B cell (primary cell): ENCODE measurements at regions not wholly inside any gene's neighbourhood (a gene's known extent, or its start where the extent isn't known, plus 50 kb on each side); places are given as distances from the start of the nearest gene placed in this dataset.

Experiments used
- CTCF ChIP-seq: fragments of 200-600 bp; IDR thresholded peaks from one replicate; pipeline ENCODE4 v1.8.0; 2022; ENCODE audit warnings: antibody characterized with exemption, mild to moderate bottlenecking
- EZH2 ChIP-seq: IDR thresholded peaks from 2 replicates; pipeline ENCODE4 v1.6.1; 2012; ENCODE audit warnings: borderline replicate concordance, low read depth, mild to moderate bottlenecking, moderate library complexity, low read length; ENCODE audit not compliant: insufficient read depth, poor library complexity, severe bottlenecking

- TF ChIP-seq CTCF (no peak), EZH2 (no peak)
Observed at GRCh38 chr20:53698371-53698978, 104.8 kb upstream of the ZNF217 start.
